GM21737 (cell line): ENCODE measurements at regions not wholly inside any gene's neighbourhood (a gene's known extent, or its start where the extent isn't known, plus 50 kb on each side); places are given as distances from the start of the nearest gene placed in this dataset.
"Not testable (repeated sequence)": the region's sequence is repeated elsewhere in the genome, so short reads cannot be mapped to it uniquely, and the experiment has no call there.

Experiments used
- ATAC-seq: cut with Tn5 transposase; IDR thresholded peaks from one replicate; pipeline ENCODE4 v1.9.1; 2021; ENCODE audit warnings: mild to moderate bottlenecking, moderate library complexity; ENCODE audit not compliant: unreplicated experiment

DNA sequence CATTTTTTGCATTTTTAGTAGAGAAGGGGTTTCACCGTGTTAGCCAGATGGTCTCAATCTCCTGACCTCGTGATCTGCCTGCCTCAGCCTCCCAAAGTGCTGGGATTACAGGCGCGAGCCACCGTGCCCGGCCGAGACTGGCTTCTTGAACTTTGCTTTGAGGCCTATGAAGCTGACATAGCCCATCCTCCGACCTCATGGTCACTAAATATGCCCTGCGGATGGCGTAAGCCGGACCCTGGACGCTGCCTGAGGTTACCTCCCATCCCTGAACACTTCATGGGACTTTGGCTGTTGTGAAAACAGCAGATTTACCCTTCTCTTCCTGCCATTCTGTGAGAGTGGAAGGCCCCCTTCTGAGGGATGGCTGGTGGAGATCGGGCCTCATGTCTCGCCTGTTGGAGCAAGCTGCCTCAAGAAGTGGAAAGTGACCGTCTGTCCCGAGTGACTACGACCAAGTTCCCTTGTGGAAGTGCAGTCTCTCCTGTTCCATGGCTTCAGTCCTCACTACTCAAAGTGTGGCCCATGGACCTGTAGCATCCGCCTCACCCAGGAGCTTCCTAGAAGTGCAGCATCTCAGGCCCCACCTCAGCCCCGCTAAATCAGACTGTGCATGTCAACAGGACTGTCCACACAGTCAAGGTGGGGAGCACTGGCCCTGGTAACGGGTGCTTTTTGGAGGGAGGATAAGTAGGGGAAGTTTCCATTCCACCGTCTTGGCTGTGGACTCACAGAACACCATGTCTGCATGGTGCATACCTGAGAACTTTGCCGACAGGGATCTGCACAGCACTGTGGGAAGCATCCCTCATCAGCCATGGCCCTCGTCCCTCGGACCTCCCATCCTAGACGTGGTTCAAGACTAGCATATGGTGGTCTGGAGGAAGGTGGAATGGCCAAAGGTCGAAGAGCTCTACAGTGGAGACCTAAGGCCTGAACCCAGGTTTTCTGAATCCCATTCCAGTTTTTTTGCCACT, 210.5 kb upstream of the SHH start:
- no peak for ATAC-seq

- no peak for ATAC-seq
These were observed 209.2 kb upstream of the SHH start for GRCh38 chr7:156021471-156021870.

DNA sequence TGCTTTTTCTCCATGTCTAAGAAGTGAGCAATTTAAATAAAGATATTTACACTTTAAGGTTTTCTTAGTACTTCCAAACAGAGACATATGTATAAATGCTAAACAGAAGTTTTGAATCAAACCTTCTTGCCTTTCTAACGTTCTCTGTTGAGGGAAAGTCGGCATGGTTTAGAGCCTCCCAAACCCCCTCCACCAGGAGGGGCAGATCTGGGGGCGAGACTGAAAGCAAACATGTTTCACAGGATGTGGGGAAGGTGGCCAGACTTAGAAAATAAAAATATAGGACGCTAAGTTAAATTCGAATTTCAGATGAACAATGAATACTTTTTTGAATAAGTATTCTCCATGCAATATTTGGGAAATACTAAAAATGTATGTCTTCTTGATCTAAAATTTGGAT, 208.3 kb upstream of the SHH start:
- ATAC-seq = no peak

GRCh38 chr7:156019776-156020565, 207.7 kb upstream of the SHH start:
- no peak for ATAC-seq

DNA sequence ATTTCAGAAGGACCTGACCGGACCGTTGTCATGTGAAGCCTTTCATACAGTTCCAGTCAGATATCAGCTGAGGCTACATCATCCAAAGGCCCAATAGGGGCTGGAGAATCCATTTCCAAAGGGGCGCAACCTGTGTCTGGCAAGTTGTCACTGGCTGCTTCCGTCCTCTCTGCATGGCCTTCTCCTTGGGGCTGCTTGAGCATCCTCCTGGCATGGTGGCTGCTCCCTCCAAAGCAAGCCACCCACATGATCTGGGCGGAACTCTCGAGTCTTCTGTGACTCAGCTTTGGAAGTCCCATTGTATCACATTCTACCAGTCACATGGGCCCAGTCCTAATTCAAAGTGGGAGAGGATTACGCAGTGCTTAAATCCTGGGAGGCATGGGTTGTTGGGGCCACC, 207.0 kb upstream of the SHH start:
- no peak for ATAC-seq

DNA sequence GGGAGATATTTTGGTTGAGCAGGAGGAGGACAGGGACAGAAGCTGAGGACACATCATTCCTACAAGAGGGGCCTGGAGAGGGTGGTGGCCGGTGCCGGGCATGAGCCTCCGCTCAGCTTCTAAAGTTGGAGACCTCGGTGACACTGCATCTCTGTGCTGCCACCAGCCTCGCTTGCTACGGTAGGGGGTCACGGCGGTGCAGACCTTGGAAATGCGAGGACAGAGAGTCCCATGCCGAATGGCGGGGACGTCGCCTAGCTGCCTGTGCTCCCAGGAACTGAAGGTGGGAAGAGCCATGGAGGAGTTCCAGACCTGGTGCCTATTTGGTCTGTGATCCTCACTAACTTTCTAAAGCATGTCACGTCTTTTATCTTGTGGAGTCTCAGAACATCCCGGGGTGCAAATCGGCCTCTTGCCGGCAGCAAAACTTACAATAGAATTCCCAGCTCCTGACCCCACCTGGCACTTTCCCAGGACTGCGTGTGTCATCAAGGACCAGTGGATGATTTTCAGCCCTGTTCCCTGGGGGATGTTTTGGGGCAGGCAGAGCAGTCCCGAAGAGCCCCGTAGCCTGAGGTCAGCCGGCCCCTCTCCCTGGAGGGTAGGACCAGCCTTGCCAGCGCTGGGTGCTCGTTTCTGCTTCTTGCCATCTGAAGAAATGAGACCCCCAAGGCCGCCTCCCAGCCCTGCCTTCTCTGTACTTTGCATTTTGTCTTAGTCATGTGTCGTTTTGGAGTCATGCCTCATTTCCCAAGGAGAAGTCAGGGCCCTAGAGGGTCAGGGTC, 205.8 kb upstream of the SHH start:
- ATAC-seq = no peak

GRCh38 chr7:156017431-156017830, 205.2 kb upstream of the SHH start:
- ATAC-seq = no peak

DNA sequence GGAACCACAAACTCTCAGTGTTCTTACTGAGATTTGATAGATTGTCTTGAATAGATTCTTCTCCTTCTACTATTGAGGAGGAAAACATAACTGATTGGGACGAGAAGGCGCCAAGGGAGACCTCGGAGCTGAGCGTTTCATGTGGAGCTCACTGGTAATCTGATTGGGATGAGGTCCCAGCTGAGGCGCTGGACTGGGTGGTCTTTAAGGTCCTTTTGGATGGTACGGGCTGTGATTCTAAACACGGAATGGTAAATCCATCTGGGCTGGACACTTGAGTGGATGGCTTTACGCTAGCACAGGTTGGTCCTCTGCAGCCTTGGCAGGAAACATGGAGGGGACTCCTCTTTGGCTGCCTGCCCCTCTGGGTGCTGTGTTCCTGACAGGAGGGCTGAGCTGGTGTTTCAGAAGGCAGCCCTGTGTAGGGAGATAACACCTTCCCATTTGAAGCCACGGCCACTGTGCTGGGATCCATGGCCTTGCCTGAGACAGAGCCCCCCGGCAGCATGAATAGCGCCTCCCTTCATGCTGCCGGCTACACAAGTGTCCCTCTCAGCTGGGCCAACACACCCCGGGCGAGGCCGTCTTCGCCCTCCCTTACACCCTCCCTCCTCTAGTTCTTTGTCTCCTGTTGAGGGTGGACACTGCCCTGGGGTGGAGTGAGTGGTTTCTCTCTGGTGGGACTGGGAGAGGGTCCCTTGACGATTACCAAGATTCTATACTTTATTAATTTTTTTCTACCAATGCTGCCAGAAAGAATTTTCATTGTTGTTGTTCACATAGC, 203.2 kb upstream of the SHH start:
- ATAC-seq = no peak

DNA sequence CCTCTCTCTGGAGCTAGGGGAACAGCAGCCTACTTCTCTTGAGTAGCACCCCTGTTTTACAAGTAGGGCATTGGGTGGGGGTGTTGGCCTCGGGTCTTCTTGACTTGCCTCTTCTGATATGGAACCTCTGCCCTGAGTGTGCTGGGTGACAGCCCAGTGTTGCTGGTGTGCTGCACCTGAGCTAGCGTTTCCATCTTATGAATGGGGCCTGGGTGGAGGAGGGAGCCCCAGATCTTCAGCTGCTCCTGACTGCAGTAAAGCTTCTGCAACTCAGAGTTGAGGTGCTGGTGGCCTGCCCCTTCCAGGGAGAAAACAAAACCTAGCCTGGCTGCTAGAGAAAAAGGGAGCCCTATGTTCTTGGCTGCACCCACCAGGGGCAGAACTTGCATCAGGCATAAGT, 202.5 kb upstream of the SHH start:
- ATAC-seq = no peak

- no peak for ATAC-seq
These were observed 201.9 kb upstream of the SHH start for GRCh38 chr7:156014201-156014600.

DNA sequence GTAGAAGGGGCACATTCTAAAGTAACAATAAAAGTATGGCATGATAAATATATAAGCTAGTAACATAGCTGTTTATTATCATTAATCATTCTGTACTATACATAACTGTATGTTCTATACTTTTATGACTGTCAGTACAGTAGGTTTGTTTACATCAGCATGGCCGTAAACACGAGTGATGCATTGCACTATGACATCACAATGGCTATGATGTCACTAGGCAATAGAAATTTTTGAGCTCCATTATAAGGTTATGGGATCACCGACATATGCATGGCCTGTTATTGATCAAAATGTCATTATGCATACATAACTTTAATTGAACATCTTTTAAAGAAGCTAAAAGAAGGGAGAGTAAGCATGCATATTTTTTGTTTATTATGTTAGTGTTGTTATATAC, 200.1 kb upstream of the SHH start:
- no peak for ATAC-seq

GRCh38 chr7:156009569-156009968, 197.3 kb upstream of the SHH start:
- no peak for ATAC-seq

GRCh38 chr7:156006876-156007275, 194.6 kb upstream of the SHH start:
- ATAC-seq = not testable (repeated sequence)

DNA sequence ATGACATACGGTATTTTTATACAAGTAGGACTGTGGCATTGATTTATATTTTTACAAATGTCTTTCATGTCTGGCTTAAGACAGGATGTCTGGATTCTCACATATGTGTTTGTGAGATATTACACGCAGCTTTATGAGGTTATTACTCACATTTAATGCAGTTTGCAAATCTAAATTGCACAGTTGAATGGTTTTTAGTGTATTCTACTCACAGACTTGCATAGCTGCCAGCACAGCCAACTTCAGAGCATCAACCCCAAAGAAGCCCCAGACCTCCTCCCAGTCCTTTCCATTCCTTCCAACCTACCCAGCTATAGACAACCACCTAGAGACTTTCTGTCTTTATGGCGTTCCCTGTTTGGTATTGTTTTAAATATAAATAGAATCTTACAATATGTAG, 193.8 kb upstream of the SHH start:
- ATAC-seq = no peak

DNA sequence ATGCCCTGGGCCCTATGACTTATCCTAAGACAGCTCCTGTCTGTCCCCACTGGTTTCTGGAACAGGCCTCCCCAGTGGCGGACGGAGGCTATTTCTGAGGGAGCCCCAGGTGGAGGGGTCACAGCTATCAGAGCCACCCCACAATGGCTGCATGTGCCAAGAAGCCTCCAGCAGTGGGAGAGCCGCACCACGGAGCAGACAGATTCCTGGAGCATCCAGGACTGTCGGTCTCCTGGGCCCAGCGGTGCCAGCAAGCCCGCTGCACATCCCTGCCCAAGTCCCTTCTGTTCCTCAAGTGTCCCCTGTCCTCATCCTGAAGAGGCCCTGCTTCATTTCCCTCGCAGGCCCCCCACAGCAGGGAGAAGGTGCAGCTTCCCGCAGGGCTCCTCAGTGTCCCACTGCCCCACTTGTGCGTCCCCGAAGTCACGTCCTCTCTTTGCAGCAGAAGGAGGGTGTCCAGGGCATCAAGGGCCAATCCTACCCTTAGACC, 193.0 kb upstream of the SHH start:
- no peak for ATAC-seq

- ATAC-seq = no peak
These were observed 192.3 kb upstream of the SHH start for GRCh38 chr7:156004265-156005201.

DNA sequence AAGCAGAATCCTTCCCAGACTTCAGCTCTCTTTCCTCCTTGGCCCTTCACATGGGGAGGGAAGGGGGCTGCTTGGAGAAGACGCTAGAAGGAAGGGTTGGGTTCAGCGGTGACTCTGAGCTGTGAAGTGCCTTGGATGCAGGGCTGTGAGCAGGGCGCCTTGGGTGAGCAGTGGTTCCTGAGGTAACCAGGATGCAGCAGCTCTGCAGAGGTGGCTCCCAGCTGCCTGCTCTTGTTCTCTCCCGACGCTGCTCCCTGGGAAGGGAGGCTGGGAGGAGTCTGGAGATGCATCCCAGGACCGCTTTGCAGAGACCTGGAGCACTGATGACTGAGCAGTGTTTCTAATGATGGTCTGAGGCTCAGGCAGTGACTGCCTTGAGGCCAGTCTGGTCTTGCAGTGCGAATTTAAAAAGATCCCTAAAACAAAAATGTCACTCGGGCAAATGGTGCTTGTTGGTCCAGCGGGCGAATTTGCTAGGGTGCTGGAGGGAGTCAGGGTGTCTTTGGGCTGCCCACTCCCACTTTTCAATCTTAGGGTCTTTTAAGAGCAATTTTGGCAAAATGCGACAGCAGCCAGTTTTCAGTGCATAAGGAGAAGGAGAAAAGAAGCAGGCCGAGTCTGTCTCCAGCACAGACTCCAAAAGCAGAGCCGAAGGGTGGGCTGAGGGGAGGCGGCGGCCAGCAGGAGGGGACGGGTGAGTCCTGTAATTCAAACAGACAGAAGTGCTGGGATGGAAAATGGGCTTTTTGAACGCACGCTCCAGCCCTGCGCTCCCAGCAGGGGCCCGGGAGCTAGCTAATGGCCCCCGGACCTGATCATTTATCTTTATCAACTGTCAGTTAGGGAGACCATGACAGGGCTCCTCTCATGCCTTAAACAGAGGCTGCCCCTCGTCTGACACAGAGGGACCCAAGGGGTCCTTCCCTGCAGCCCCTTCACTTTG, 191.2 kb upstream of the SHH start:
- ATAC-seq = no peak
